Ascending aorta (tissue), 2 donors: ENCODE measurements at regions not wholly inside any gene's neighbourhood (a gene's known extent, or its start where the extent isn't known, plus 50 kb on each side); places are given as distances from the start of the nearest gene placed in this dataset.
"Not testable (repeated sequence)": the region's sequence is repeated elsewhere in the genome, so short reads cannot be mapped to it uniquely, and the experiment has no call there.

ENCODE experiments used
- DNase-seq, 2 donors: peaks; one replicate each; pipeline ENCODE4 v3.0.0-alpha.2; 2019; ENCODE audit warnings: low spot score in 2 of 2
- H3K27ac ChIP-seq, 2 donors: fragments of 200-600 bp; sonication (generic); one replicate each; pipeline ENCODE4 v1.5.1; 2016 to 2017; ENCODE audit warnings: mild to moderate bottlenecking in 1 of 2
- H3K27me3 ChIP-seq: fragments of 200-600 bp; sonication (generic); one replicate; pipeline ENCODE4 v1.5.1; 2017
- H3K36me3 ChIP-seq, 2 donors: fragments of 200-600 bp; sonication (generic); one replicate each; pipeline ENCODE4 v1.5.1; 2016
- H3K4me1 ChIP-seq, 2 donors: fragments of 200-600 bp; sonication (generic); one replicate each; pipeline ENCODE4 v1.5.1; 2016 to 2017; ENCODE audit warnings: mild to moderate bottlenecking in 1 of 2
- H3K4me3 ChIP-seq, 2 donors: fragments of 200-600 bp; sonication (generic); one replicate each; pipeline ENCODE4 v1.5.1; 2016 to 2017; ENCODE audit warnings: mild to moderate bottlenecking in 1 of 2
- H3K9me3 ChIP-seq, 2 donors: fragments of 200-600 bp; sonication (generic); one replicate each; pipeline ENCODE4 v1.5.1; 2016
- CTCF ChIP-seq, 3 experiments: fragments of 200-600 bp in 2 of 3; fragments of 450-650 bp in 1 of 3; sonication (generic) in 2 of 3; IDR thresholded peaks; one replicate each; pipeline ENCODE4 v1.5.1; 2016 to 2019; ENCODE audit warnings: antibody characterized with exemption in 3 of 3, mild to moderate bottlenecking in 1 of 3, moderate library complexity in 1 of 3
- intact Hi-C: fragments of 100-400 bp; cut with DNase I; formaldehyde crosslinking; loops from one replicate; pipeline ENCODE4 v1.15.1; 2023

GRCh38 chr2:125408874-125409538 is 1247.0 kb upstream of the GYPC start:
- H3K36me3 ChIP-seq, result no peaks in the 10 kb centered on the region
- no peak overlapping the region for H3K4me3 ChIP-seq
- intact Hi-C loops, result no loop called here
- no peak for DNase-seq
- H3K9me3 ChIP-seq, result no peaks in the 10 kb centered on the region
- no peak overlapping the region for H3K27ac ChIP-seq
- TF ChIP-seq CTCF (IDR thresholded peaks at IDR 0.05), result no peak
- H3K4me1 ChIP-seq, result no peaks in the 10 kb centered on the region
- no peaks in the 10 kb centered on the region for H3K27me3 ChIP-seq

GRCh38 chr2:125418483-125418882 is 1237.5 kb upstream of the GYPC start:
- no peak for DNase-seq
- intact Hi-C loops, result no loop called here
- H3K27ac ChIP-seq, result no peak overlapping the region
- H3K4me1 ChIP-seq, result no peaks in the 10 kb centered on the region
- no peaks in the 10 kb centered on the region for H3K36me3 ChIP-seq
- H3K4me3 ChIP-seq, result no peak overlapping the region
- no peaks in the 10 kb centered on the region for H3K27me3 ChIP-seq
- TF ChIP-seq CTCF (IDR thresholded peaks at IDR 0.05), result no peak
- no peaks in the 10 kb centered on the region for H3K9me3 ChIP-seq

- H3K36me3 ChIP-seq, DNase-seq, intact Hi-C loops, H3K27me3 ChIP-seq, H3K4me1 ChIP-seq, H3K9me3 ChIP-seq, H3K27ac ChIP-seq, H3K4me3 ChIP-seq: not testable (repeated sequence)
Observed at GRCh38 chr2:125422198-125422770, 1233.7 kb upstream of the GYPC start.

- H3K27ac ChIP-seq, result no peak overlapping the region
- H3K4me3 ChIP-seq, result no peak overlapping the region
- intact Hi-C loops, result no loop called here
- H3K4me1 ChIP-seq, result no peaks in the 10 kb centered on the region
- no peaks in the 10 kb centered on the region for H3K36me3 ChIP-seq
- no peak for DNase-seq
- no peak for TF ChIP-seq CTCF (IDR thresholded peaks at IDR 0.05)
- H3K27me3 ChIP-seq, result no peaks in the 10 kb centered on the region
- no peaks in the 10 kb centered on the region for H3K9me3 ChIP-seq
Observed at GRCh38 chr2:125424266-125424785, 1231.6 kb upstream of the GYPC start.

GRCh38 chr2:125427721-125428315 is 1228.1 kb upstream of the GYPC start:
- no peak for TF ChIP-seq CTCF (IDR thresholded peaks at IDR 0.05)
- H3K9me3 ChIP-seq, result no peaks in the 10 kb centered on the region
- no peak overlapping the region for H3K27ac ChIP-seq
- intact Hi-C loops, result no loop called here
- no peak overlapping the region for H3K4me3 ChIP-seq
- DNase-seq, result no peak
- H3K36me3 ChIP-seq, result no peaks in the 10 kb centered on the region
- H3K4me1 ChIP-seq, result no peaks in the 10 kb centered on the region
- no peaks in the 10 kb centered on the region for H3K27me3 ChIP-seq

- Histone ChIP-seq H3K36me3 (no peaks in the 10 kb centered on the region), H3K9me3 (no peaks in the 10 kb centered on the region), H3K27ac (no peak overlapping the region), H3K27me3 (no peaks in the 10 kb centered on the region), H3K4me1 (no peaks in the 10 kb centered on the region), H3K4me3 (no peak overlapping the region)
- DNase-seq, result no peak
- TF ChIP-seq CTCF (IDR thresholded peaks at IDR 0.05), result no peak
- intact Hi-C loops, result no loop called here
Observed at GRCh38 chr2:125444106-125444505, 1211.9 kb upstream of the GYPC start.
